GM20431 (cell line): ENCODE measurements at regions not wholly inside any gene's neighbourhood (a gene's known extent, or its start where the extent isn't known, plus 50 kb on each side); places are given as distances from the start of the nearest gene placed in this dataset.

Source experiments
- in situ Hi-C: fragments of 300-500 bp; cut with MseI, MboI; formaldehyde crosslinking; loops from one replicate; pipeline ENCODE4 v1.15.0; 2020; ENCODE audit warnings: low sequenced_read_pairs; ENCODE audit not compliant: unreplicated experiment

DNA sequence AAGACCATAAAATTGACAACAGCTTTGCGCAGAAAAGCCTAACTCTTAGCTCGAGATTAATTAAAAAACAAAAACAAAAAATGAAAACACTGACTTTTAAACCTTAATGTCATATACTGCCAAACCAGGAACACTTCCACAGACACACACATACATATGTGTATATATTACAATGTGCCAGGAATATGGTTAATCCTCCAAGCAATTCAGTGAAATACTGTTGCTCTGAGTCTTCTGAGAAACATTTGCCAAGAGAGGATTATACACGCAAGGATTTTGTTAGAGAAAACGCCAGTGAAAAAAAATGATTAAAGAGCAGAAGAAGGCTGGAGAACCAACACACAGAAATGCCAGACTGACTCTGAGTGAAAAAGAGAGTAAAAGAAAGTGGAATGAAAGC lies 116.7 kb upstream of the CHRM3 start:
- in situ Hi-C loops = no loop called here

DNA sequence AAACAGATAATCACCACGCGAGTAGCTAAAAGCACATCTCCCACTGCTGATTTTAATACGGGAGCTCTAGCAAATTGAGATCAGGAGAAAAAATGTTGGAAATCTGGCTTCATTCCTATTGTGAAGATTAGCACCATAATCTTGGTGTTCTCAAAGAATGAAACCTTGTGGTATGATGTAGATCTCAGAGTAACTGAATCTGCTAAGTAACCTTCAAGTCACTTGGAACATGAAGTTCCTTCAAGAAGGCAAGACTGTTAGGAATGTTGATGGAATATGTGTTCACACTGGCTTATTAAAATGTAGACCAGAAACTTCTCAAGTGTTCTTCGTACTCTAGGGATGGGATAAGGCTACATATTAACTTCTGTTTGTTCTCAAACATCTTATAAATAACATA lies 117.4 kb upstream of the CHRM3 start:
- in situ Hi-C loops = no loop called here

- in situ Hi-C loops = no loop called here
Observed at GRCh38 chr1:239268007-239268406, 118.4 kb upstream of the CHRM3 start.

- in situ Hi-C loops = no loop called here
Observed at GRCh38 chr1:239263801-239264200, 122.6 kb upstream of the CHRM3 start.

- in situ Hi-C loops = no loop called here
Observed at GRCh38 chr1:239262538-239262937, 123.8 kb upstream of the CHRM3 start.

DNA sequence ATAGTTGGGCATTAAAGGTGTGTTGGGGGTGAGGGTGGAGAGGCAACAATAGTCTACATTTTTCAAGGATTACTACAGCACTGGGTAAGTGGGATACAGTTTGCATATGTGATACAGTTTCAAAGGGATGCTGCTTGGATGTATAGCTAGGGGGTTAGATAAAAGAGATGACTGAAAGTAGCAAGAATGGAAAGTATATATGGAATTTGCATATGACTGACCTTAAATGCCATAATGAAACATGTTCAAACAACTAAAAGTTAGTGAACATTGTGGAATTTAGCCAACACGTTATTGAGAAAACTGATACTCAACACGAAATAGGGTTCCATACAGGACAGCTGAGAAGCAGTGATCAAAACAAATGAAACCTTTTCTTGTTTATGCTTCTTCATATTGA lies 124.8 kb upstream of the CHRM3 start:
- in situ Hi-C loops = no loop called here

DNA sequence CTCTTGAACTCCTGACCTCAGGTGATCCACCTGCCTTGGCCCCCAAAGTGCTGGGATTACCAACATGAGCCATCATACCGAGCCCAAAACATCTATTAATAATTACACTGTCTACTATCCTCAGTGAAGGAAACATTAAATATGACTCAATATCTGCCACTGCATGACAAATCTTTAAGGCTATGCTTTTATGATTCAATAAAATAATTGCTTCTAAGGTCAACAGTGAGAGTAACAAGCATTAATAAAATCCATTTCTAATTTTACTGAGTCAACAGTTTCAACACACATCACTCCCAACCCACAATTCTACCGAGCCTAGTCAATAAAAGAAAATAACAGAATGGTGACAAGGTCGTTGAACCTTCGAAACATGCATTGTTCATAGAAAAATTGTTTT lies 125.5 kb upstream of the CHRM3 start:
- in situ Hi-C loops = no loop called here

- in situ Hi-C loops = no loop called here
Observed at GRCh38 chr1:239255628-239256160, 130.7 kb upstream of the CHRM3 start.

DNA sequence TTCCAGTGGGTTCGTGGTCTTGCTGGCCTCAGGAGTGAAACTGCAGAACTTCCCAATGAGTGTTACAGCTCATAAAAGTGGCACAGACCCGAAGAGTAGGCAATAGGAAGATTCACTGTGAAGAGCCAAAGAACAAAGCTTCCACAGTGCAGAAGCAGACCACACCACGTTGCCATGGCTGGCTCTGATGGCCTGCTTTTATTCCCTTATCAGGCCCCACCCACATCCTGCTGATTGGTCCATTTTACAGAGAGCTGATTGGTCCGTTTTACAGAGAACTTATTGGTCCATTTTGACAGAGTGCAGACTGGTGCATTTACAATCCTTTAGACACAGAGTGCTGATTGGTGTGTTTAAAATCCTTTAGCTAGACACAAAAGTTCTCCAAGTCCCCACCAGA lies 131.4 kb upstream of the CHRM3 start:
- in situ Hi-C loops = no loop called here

GRCh38 chr1:239253032-239253431 lies 133.3 kb upstream of the CHRM3 start:
- in situ Hi-C loops = no loop called here

- in situ Hi-C loops = no loop called here
Observed at GRCh38 chr1:239250353-239251035, 135.9 kb upstream of the CHRM3 start.

DNA sequence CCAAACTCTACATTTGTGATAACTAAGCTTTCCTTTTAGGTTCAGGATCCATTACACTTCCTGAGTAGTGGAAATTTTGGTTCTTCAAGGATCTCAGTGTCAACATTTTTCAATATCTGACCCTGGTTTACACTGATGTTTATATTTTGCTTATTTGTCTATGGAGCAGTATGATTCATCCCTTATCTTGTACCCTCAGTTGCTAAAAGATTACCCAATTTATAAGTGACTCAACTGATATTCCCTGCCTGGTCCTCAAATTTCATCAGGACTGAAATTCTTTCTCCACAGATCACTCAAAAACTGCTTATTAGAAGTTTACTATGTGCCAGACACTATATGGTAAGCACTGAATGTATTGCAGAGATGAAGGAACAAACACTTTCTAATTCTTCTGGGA lies 139.1 kb upstream of the CHRM3 start:
- in situ Hi-C loops = no loop called here

- in situ Hi-C loops = no loop called here
Observed at GRCh38 chr1:239244084-239244483, 142.3 kb upstream of the CHRM3 start.

GRCh38 chr1:239243006-239243405 lies 143.4 kb upstream of the CHRM3 start:
- in situ Hi-C loops = no loop called here

DNA sequence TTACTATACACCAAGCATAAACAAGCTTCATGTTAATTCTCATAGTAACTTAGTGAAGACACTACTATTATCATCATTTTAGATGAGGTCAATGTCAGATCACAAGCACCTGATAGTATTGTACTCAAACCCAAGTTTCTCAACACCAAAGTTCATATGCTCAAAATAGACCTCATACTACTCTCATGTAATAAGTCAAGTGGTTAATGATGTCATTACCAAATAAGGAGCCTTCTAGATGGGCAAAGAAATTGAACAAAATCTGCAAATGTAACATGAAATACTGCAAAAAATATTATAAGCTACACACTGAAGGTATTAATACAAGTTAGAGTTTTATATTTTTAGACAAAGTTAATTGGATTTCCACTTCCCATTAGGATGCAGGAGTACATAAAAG lies 144.0 kb upstream of the CHRM3 start:
- in situ Hi-C loops = no loop called here

DNA sequence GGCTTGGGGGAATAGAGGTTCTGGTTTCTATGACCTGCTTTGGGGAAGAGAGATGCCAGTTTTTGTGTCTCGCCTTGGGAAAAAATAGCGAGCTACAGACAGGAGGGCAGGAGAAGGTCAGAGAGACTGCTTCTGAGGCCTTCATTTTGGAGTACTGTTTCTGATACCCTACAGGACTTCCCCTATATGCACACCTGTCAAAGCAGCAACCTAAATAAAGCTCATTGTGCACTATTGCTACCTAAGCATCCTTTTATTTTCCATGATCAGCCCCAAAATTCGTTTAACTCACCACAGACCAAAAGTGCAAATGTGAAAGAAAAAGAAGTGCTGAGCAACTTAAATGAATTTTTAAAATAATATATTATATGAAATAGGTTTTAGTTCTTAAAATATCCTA lies 145.6 kb upstream of the CHRM3 start:
- in situ Hi-C loops = no loop called here

- in situ Hi-C loops = no loop called here
Observed at GRCh38 chr1:239239529-239239928, 146.8 kb upstream of the CHRM3 start.

- in situ Hi-C loops = no loop called here
Observed at GRCh38 chr1:239237912-239238311, 148.5 kb upstream of the CHRM3 start.

DNA sequence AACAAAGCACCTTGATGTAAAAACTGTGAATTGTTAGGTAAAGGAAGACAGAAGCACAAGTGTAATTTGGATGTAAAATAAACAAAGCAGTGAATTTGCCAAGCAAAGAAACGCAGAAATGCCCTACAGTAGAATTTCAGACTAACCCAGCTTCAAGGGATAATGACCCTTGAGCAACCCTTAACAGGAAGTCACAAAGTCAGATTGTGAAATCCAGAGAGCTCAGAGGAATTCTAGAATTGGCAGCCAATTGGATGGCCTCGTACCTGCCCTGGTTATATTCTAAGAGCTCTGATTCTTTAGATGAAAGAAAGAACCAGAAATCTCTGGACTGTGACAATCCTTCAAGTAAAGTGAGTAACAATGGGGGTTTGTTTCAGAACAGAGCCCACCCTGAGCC lies 152.7 kb upstream of the CHRM3 start:
- in situ Hi-C loops = no loop called here

GRCh38 chr1:239232921-239233320 lies 153.4 kb upstream of the CHRM3 start:
- in situ Hi-C loops = no loop called here

DNA sequence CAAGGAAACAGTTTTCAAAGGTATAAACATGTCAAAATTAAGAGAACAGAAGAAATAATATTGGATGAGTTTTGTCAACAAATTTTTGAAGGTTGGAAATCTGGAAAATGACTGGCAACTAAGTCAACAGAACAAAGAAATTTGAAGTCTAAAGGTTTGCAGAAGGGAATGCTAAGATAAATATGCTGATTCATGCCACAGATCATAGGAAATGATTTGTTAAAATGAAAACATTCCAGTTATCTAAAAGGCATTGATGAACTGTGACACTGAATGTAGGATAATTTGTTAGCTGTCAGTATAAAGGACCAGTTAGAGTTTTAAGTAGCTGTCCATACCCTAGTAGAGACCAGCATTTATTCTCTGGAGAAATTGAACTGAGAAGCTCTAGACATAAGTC lies 157.9 kb upstream of the CHRM3 start:
- in situ Hi-C loops = no loop called here

DNA sequence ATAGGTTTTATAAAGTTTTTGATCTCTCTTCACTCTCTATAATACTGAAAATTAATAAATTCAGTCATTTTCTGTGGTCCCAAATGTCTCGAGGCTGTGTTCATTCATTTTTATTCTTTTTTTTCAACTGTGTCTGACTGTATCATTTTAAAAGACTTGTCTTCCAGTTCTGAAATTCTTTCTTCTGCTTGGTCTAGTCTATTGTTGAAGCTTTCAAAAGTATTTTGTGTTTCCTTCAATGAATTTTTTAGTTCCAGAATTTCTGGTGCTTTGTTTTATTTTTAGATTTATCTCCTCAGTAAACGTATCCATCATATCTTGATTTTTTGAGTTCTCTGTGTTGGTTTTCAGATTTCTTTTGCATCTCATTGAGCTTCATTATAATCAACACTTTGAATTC lies 161.0 kb upstream of the CHRM3 start:
- in situ Hi-C loops = no loop called here
